Trophoblast cell (in vitro differentiated cells and primary cell): ENCODE measurements at regions not wholly inside any gene's neighbourhood (a gene's known extent, or its start where the extent isn't known, plus 50 kb on each side); places are given as distances from the start of the nearest gene placed in this dataset.
A peak's percentile ranks its signal among the peaks of the same experiment; 100 is the strongest.

Source experiments
- DNase-seq, 2 donors: peaks; one replicate each; pipeline ENCODE4 v3.0.0-alpha.2; 2016
- H2AFZ ChIP-seq: 2 replicates; pipeline ENCODE4 v1.6.1; 2013; ENCODE audit warnings: low read length, moderate library complexity, mild to moderate bottlenecking; ENCODE audit not compliant: insufficient read depth, poor library complexity
- H2AK5ac ChIP-seq: 2 replicates; pipeline ENCODE4 v1.6.1; 2013; ENCODE audit warnings: mild to moderate bottlenecking, low read length
- H2BK120ac ChIP-seq: 2 replicates; pipeline ENCODE4 v1.6.1; 2013; ENCODE audit warnings: low read length, mild to moderate bottlenecking, moderate library complexity; ENCODE audit not compliant: insufficient read depth, poor library complexity
- H2BK12ac ChIP-seq: 2 replicates; pipeline ENCODE4 v1.6.1; 2013; ENCODE audit warnings: mild to moderate bottlenecking, low read length, moderate library complexity
- H2BK5ac ChIP-seq: 2 replicates; pipeline ENCODE4 v1.6.1; 2013; ENCODE audit warnings: low read length, low read depth, moderate library complexity, mild to moderate bottlenecking; ENCODE audit not compliant: poor library complexity
- H3K14ac ChIP-seq: 2 replicates; pipeline ENCODE4 v1.6.1; 2013; ENCODE audit warnings: mild to moderate bottlenecking, low read length
- H3K18ac ChIP-seq: 2 replicates; pipeline ENCODE4 v1.6.1; 2013; ENCODE audit warnings: mild to moderate bottlenecking, low read length
- H3K23ac ChIP-seq: 2 replicates; pipeline ENCODE4 v1.6.1; 2013; ENCODE audit warnings: low read length
- H3K27ac ChIP-seq: 2 replicates; pipeline ENCODE4 v1.5.1; 2013; ENCODE audit warnings: low read depth, mild to moderate bottlenecking, inconsistent platforms, low read length, moderate library complexity
- H3K27me3 ChIP-seq: 2 replicates; pipeline ENCODE4 v1.6.1; 2013; ENCODE audit warnings: inconsistent platforms, mild to moderate bottlenecking, low read length, moderate library complexity; ENCODE audit not compliant: insufficient read depth
- H3K36me3 ChIP-seq, 2 experiments: 1 replicate in 1 of 2; 2 replicates in 1 of 2; pipeline ENCODE4 v1.6.1; 2013; ENCODE audit warnings: low read length in 2 of 2, mild to moderate bottlenecking in 2 of 2, moderate library complexity in 1 of 2; ENCODE audit not compliant: insufficient read depth in 2 of 2, control insufficient read depth in 1 of 2
- H3K4ac ChIP-seq: 2 replicates; pipeline ENCODE4 v1.6.1; 2013; ENCODE audit warnings: low read depth, mild to moderate bottlenecking, low read length, moderate library complexity
- H3K4me1 ChIP-seq, 2 experiments: 1 replicate in 1 of 2; 2 replicates in 1 of 2; pipeline ENCODE4 v1.6.1; 2013; ENCODE audit warnings: low read length in 2 of 2, mild to moderate bottlenecking in 2 of 2, moderate library complexity in 1 of 2; ENCODE audit not compliant: insufficient read depth in 2 of 2, control insufficient read depth in 1 of 2
- H3K4me2 ChIP-seq: 2 replicates; pipeline ENCODE4 v1.6.1; 2013; ENCODE audit warnings: inconsistent platforms, mild to moderate bottlenecking, low read length, moderate library complexity
- H3K4me3 ChIP-seq: 2 replicates; pipeline ENCODE4 v1.5.1; 2013; ENCODE audit warnings: mild to moderate bottlenecking, low read depth, low read length, inconsistent platforms
- H3K79me1 ChIP-seq: one replicate; pipeline ENCODE4 v1.6.1; 2013; ENCODE audit warnings: low read length
- H3K79me2 ChIP-seq: 2 replicates; pipeline ENCODE4 v1.6.1; 2013; ENCODE audit warnings: low read length, mild to moderate bottlenecking; ENCODE audit not compliant: control insufficient read depth, insufficient read depth, poor library complexity
- H3K9ac ChIP-seq: 2 replicates; pipeline ENCODE4 v1.6.1; 2013; ENCODE audit warnings: mild to moderate bottlenecking, low read length
- H3K9me3 ChIP-seq: 2 replicates; pipeline ENCODE4 v1.6.1; 2013; ENCODE audit warnings: low read depth, mild to moderate bottlenecking, control low read depth, inconsistent platforms, low read length; ENCODE audit not compliant: insufficient read depth
- H4K12ac ChIP-seq: 2 replicates; pipeline ENCODE4 v1.6.1; 2013; ENCODE audit warnings: low read depth, mild to moderate bottlenecking, low read length, moderate library complexity
- H4K8ac ChIP-seq: 2 replicates; pipeline ENCODE4 v1.6.1; 2013; ENCODE audit warnings: low read depth, mild to moderate bottlenecking, low read length, moderate library complexity
- H4K91ac ChIP-seq: one replicate; pipeline ENCODE4 v1.6.1; 2013; ENCODE audit warnings: low read depth, mild to moderate bottlenecking, low read length, moderate library complexity
- WGBS: extraction: QIAGEN DNeasy Blood & Tissue Kit; methylation state at CpG from one replicate; pipeline ENCODE4 v1.1.7; 2013; ENCODE audit warnings: missing lambda C conversion rate; ENCODE audit not compliant: insufficient read length, insufficient coverage; ENCODE audit errors: extremely low coverage; 5-methylcytosine and 5-hydroxymethylcytosine counted together

- no peak overlapping the region for H3K4me3 ChIP-seq
- H4K91ac ChIP-seq, result no peak overlapping the region
- no peaks in the 10 kb centered on the region for H3K9me3 ChIP-seq
- H4K12ac ChIP-seq, result no peak overlapping the region
- no peaks in the 10 kb centered on the region for H3K4me1 ChIP-seq
- no peaks in the 10 kb centered on the region for H3K79me2 ChIP-seq
- no peak overlapping the region for H2AFZ ChIP-seq
- H3K9ac ChIP-seq, result no peak overlapping the region
- H3K27ac ChIP-seq, result no peak overlapping the region
- H3K79me1 ChIP-seq, result no peaks in the 10 kb centered on the region
- no peaks in the 10 kb centered on the region for H3K36me3 ChIP-seq
- H3K14ac ChIP-seq, result no peak overlapping the region
- no peak overlapping the region for H3K18ac ChIP-seq
- H2AK5ac ChIP-seq, result no peak overlapping the region
- no peak overlapping the region for H2BK5ac ChIP-seq
- no peak for DNase-seq
- H4K8ac ChIP-seq, result no peak overlapping the region
- H3K4me2 ChIP-seq, result no peak overlapping the region
- H2BK120ac ChIP-seq, result no peak overlapping the region
- no CpG with 5 or more reads among the region's 5 CpGs for WGBS
- H3K4ac ChIP-seq, result no peak overlapping the region
- H2BK12ac ChIP-seq, result no peak overlapping the region
- no peaks in the 10 kb centered on the region for H3K27me3 ChIP-seq
- no peak overlapping the region for H3K23ac ChIP-seq
Measured at GRCh38 chr13:44746690-44747089, 170.6 kb upstream of the TSC22D1 start.

DNA sequence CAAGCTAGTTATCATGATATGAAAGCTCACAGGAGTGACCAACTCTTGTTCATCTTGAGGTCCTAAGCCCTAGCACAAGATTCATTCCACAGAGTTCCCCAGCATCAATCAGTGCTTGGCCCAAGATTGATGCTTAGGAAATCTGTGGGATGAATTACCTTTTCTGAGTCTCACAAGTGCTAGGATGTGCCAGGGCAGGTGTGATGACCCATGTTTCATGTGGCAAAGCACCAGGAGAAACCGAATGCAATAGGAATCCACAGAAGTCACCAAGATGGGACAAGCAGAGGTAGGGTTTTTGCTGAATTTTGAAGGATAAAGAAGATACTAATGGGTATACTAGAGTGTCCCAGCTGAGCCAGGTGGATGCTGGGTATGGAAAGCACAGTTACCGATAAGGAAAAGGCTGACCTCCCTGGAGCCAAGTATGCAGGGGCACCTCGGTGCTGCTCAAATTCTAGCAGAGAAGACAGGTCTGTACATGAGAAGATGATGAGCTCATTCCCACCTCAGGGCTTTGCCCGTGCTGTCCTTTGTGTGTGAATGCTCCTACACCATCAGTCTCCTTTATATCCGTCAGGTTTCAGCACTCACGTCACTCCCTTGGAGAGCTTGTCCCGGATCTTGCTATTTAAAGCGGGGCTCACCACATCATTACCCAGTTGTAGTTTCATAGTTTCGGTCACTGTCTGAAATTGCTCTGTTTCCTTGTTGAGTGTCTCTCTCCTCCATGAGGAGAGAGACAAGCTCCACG lies 168.9 kb upstream of the TSC22D1 start:
- H3K14ac ChIP-seq, result no peak overlapping the region
- H3K4ac ChIP-seq, result no peak overlapping the region
- no peak overlapping the region for H2AFZ ChIP-seq
- no peak overlapping the region for H3K4me2 ChIP-seq
- no peak overlapping the region for H3K18ac ChIP-seq
- no peak overlapping the region for H3K9ac ChIP-seq
- H3K79me2 ChIP-seq, result no peaks in the 10 kb centered on the region
- no peak overlapping the region for H2BK120ac ChIP-seq
- no peaks in the 10 kb centered on the region for H3K9me3 ChIP-seq
- no peak overlapping the region for H4K12ac ChIP-seq
- H2BK5ac ChIP-seq, result no peak overlapping the region
- H3K79me1 ChIP-seq, result no peaks in the 10 kb centered on the region
- H4K91ac ChIP-seq, result no peak overlapping the region
- H3K4me1 ChIP-seq, result no peaks in the 10 kb centered on the region
- peak; percentile 42 to 45 for DNase-seq
- H3K27ac ChIP-seq, result no peak overlapping the region
- no peaks in the 10 kb centered on the region for H3K36me3 ChIP-seq
- WGBS, result no CpG with 5 or more reads among the region's 10 CpGs
- H2BK12ac ChIP-seq, result no peak overlapping the region
- no peak overlapping the region for H4K8ac ChIP-seq
- no peak overlapping the region for H2AK5ac ChIP-seq
- H3K27me3 ChIP-seq, result no peaks in the 10 kb centered on the region
- H3K4me3 ChIP-seq, result no peak overlapping the region
- no peak overlapping the region for H3K23ac ChIP-seq

GRCh38 chr13:44739539-44739938 lies 163.4 kb upstream of the TSC22D1 start:
- no peak overlapping the region for H3K27ac ChIP-seq
- no peaks in the 10 kb centered on the region for H3K36me3 ChIP-seq
- H4K8ac ChIP-seq, result no peak overlapping the region
- no peak overlapping the region for H3K23ac ChIP-seq
- no peak overlapping the region for H3K4ac ChIP-seq
- H3K14ac ChIP-seq, result no peak overlapping the region
- peak; percentile 38 to 70 for DNase-seq
- no peak overlapping the region for H3K18ac ChIP-seq
- no peak overlapping the region for H2AK5ac ChIP-seq
- H3K9me3 ChIP-seq, result no peaks in the 10 kb centered on the region
- H3K27me3 ChIP-seq, result no peaks in the 10 kb centered on the region
- H3K79me2 ChIP-seq, result no peaks in the 10 kb centered on the region
- no peak overlapping the region for H4K12ac ChIP-seq
- no peak overlapping the region for H2AFZ ChIP-seq
- no peak overlapping the region for H3K4me3 ChIP-seq
- H3K79me1 ChIP-seq, result no peaks in the 10 kb centered on the region
- H3K9ac ChIP-seq, result no peak overlapping the region
- H2BK12ac ChIP-seq, result no peak overlapping the region
- H3K4me2 ChIP-seq, result no peak overlapping the region
- H2BK5ac ChIP-seq, result no peak overlapping the region
- no peaks in the 10 kb centered on the region for H3K4me1 ChIP-seq
- no peak overlapping the region for H4K91ac ChIP-seq
- H2BK120ac ChIP-seq, result no peak overlapping the region
- no CpG with 5 or more reads among the region's 7 CpGs for WGBS

DNA sequence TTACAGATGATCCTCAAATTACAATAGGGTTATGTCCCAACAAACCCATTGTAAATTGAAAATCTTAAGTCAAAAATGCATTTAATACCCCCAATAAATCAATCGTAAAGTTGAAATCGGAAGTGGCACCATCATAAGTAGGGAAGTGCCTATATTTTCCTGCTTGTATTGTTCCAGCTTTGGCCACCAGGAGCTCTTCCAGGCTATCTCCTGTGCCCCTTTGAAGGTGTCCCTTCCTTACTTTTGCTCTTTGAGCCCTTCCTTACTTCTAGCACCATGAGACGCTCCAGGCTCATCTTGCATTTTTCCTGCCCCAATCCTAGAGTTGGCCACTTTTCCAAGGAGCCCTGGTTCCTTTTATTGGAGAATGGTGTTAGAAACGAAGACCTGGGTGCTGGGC lies 163.0 kb upstream of the TSC22D1 start:
- peak in 1 of 2 donors; percentile 50 for DNase-seq
- Histone ChIP-seq H3K9ac (no peak overlapping the region), H3K9me3 (no peaks in the 10 kb centered on the region), H3K18ac (no peak overlapping the region), H4K12ac (no peak overlapping the region), H4K91ac (no peak overlapping the region), H2BK120ac (no peak overlapping the region), H3K23ac (no peak overlapping the region), H2AFZ (no peak overlapping the region), H3K36me3 (no peaks in the 10 kb centered on the region), H3K4me2 (no peak overlapping the region), H3K4ac (no peak overlapping the region), H4K8ac (no peak overlapping the region), H2BK12ac (no peak overlapping the region), H3K14ac (no peak overlapping the region), H2AK5ac (no peak overlapping the region), H3K27ac (no peak overlapping the region), H3K79me1 (no peaks in the 10 kb centered on the region), H2BK5ac (no peak overlapping the region), H3K4me1 (no peaks in the 10 kb centered on the region), H3K4me3 (no peak overlapping the region), H3K79me2 (no peaks in the 10 kb centered on the region), H3K27me3 (no peaks in the 10 kb centered on the region)
- WGBS, result no CpG with 5 or more reads among the region's 4 CpGs
